H1 (cell line): ENCODE measurements at regions not wholly inside any gene's neighbourhood (a gene's known extent, or its start where the extent isn't known, plus 50 kb on each side); places are given as distances from the start of the nearest gene placed in this dataset.

Source experiments
- CTCF ChIA-PET: fragments of 300-600 bp; sonication (Branson Sonifier 250); formaldehyde crosslinking; loops from one replicate; lab custom pipeline; 2021; ENCODE audit not compliant: partially characterized antibody; lab: Charles Lee
- POLR2A ChIA-PET: fragments of 300-600 bp; sonication (Branson Sonifier 250); formaldehyde crosslinking; loops from one replicate; lab custom pipeline; 2021; ENCODE audit warnings: inconsistent platforms; ENCODE audit not compliant: partially characterized antibody; lab: Charles Lee
- DNase-seq, 2 experiments: peaks; one replicate each; pipeline versions ENCODE4 v3.0.0 to v3.0.0-alpha.2; 2010 to 2022; ENCODE audit warnings: low spot score in 2 of 2, low read depth in 1 of 2, mixed read lengths in 1 of 2
- FAIRE-seq: peaks from 2 replicates; lab custom pipeline; 2011; peaks lifted over from hg19 to GRCh38; lab: Jason Lieb, UNC
- H2AFZ ChIP-seq: 2 replicates; pipeline ENCODE4 v1.8.1; 2012; ENCODE audit warnings: low read length, inconsistent platforms
- H2AK5ac ChIP-seq: 2 replicates; pipeline ENCODE4 v1.6.1; 2013; ENCODE audit warnings: low read depth, low read length
- H2BK120ac ChIP-seq: replicated peaks from 2 replicates; pipeline ENCODE3; 2013; ENCODE audit warnings: low read depth, low read length, inconsistent platforms
- H2BK12ac ChIP-seq: 2 replicates; pipeline ENCODE4 v1.6.1; 2013; ENCODE audit warnings: low read depth, low read length
- H2BK15ac ChIP-seq: 2 replicates; pipeline ENCODE4 v1.6.1; 2013; ENCODE audit warnings: low read length
- H2BK20ac ChIP-seq: 2 replicates; pipeline ENCODE4 v1.6.1; 2013; ENCODE audit warnings: low read length
- H2BK5ac ChIP-seq: 2 replicates; pipeline ENCODE4 v1.6.1; 2013; ENCODE audit warnings: low read depth, low read length
- H3K14ac ChIP-seq: 2 replicates; pipeline ENCODE4 v1.6.1; 2013; ENCODE audit warnings: inconsistent platforms; ENCODE audit not compliant: insufficient read length
- H3K18ac ChIP-seq: 2 replicates; pipeline ENCODE4 v1.6.1; 2013; ENCODE audit warnings: low read length; ENCODE audit errors: extremely low read depth
- H3K23ac ChIP-seq: 2 replicates; pipeline ENCODE4 v1.6.1; 2013; ENCODE audit warnings: inconsistent platforms; ENCODE audit not compliant: insufficient read length
- H3K23me2 ChIP-seq: 2 replicates; pipeline ENCODE4 v1.6.1; 2013; ENCODE audit warnings: low read depth, low read length
- H3K27ac ChIP-seq: 2 replicates; pipeline ENCODE4 v1.6.1; 2011; ENCODE audit warnings: low read depth, low read length, inconsistent platforms
- H3K27me3 ChIP-seq, 4 experiments: replicated peaks in 1 of 4; 1 replicate in 1 of 4; 2 replicates in 3 of 4; pipeline versions ENCODE4 v1.6.1 to v1.8.1; 2011 to 2013; ENCODE audit warnings: low read length in 3 of 4, mild to moderate bottlenecking in 3 of 4, inconsistent platforms in 2 of 4, mixed read lengths in 2 of 4, moderate library complexity in 1 of 4; ENCODE audit not compliant: control insufficient read depth in 3 of 4, insufficient read depth in 3 of 4; ENCODE audit errors: extremely low read depth in 1 of 4
- H3K36me3 ChIP-seq, 4 experiments: 2 replicates each; pipeline versions ENCODE4 v1.6.1 to v1.8.1; 2011 to 2013; ENCODE audit warnings: mild to moderate bottlenecking in 4 of 4, low read length in 3 of 4, moderate library complexity in 2 of 4, control low read depth in 1 of 4, inconsistent platforms in 1 of 4; ENCODE audit not compliant: insufficient read depth in 4 of 4, control insufficient read depth in 2 of 4
- H3K4ac ChIP-seq: replicated peaks from 2 replicates; pipeline ENCODE3; 2013; ENCODE audit warnings: low read length, low read depth, mixed read lengths, inconsistent platforms; ENCODE audit not compliant: insufficient read length
- H3K4me1 ChIP-seq, 4 experiments: replicated peaks in 1 of 4; 1 replicate in 1 of 4; 2 replicates in 3 of 4; pipeline versions ENCODE4 v1.6.1 to v1.8.1; 2011 to 2013; ENCODE audit warnings: low read length in 3 of 4, inconsistent platforms in 2 of 4, mixed read lengths in 1 of 4; ENCODE audit not compliant: insufficient read depth in 4 of 4, control insufficient read depth in 3 of 4
- H3K4me2 ChIP-seq, 2 experiments: 2 replicates each; pipeline versions ENCODE4 v1.6.1 to v1.8.1; 2011 to 2013; ENCODE audit warnings: low read depth in 2 of 2, low read length in 2 of 2, control low read depth in 1 of 2, inconsistent platforms in 1 of 2, mild to moderate bottlenecking in 1 of 2; ENCODE audit not compliant: insufficient read depth in 1 of 2
- H3K4me3 ChIP-seq, 4 experiments: fragments of 200-600, 300-600 bp in 1 of 4; sonication (generic), shearing (Covaris generic), sonication (Bioruptor Twin) in 1 of 4; 2 replicates each; pipeline versions ENCODE4 v1.5.1 to v1.8.1; 2011 to 2016; ENCODE audit warnings: low read length in 4 of 4, low read depth in 3 of 4, control low read depth in 2 of 4, inconsistent platforms in 2 of 4, mild to moderate bottlenecking in 2 of 4, mixed read lengths in 1 of 4, moderate library complexity in 1 of 4; ENCODE audit not compliant: insufficient read depth in 2 of 4; ENCODE audit errors: extremely low read depth in 1 of 4
- H3K56ac ChIP-seq: replicated peaks from 2 replicates; pipeline ENCODE3; 2013; ENCODE audit warnings: low read depth, mild to moderate bottlenecking, mixed read lengths, low read length, inconsistent platforms; ENCODE audit not compliant: insufficient read length
- H3K79me1 ChIP-seq: 2 replicates; pipeline ENCODE4 v1.6.1; 2013; ENCODE audit warnings: low read depth, low read length, control low read depth
- H3K79me2 ChIP-seq, 2 experiments: 2 replicates each; pipeline versions ENCODE4 v1.6.1 to v1.8.1; 2012 to 2013; ENCODE audit warnings: low read length in 2 of 2, mild to moderate bottlenecking in 2 of 2, inconsistent platforms in 1 of 2; ENCODE audit not compliant: insufficient read depth in 2 of 2, control insufficient read depth in 1 of 2
- H3K9ac ChIP-seq, 4 experiments: replicated peaks in 1 of 4; 1 replicate in 1 of 4; 2 replicates in 3 of 4; pipeline versions ENCODE4 v1.6.1 to v1.8.1; 2011 to 2013; ENCODE audit warnings: low read depth in 3 of 4, low read length in 3 of 4, control low read depth in 2 of 4, mild to moderate bottlenecking in 2 of 4, moderate library complexity in 2 of 4, inconsistent platforms in 1 of 4; ENCODE audit errors: extremely low read depth in 1 of 4
- H3K9me3 ChIP-seq, 2 experiments: 2 replicates each; pipeline versions ENCODE4 v1.6.1 to v1.8.1; 2012 to 2013; ENCODE audit warnings: mild to moderate bottlenecking in 2 of 2, moderate library complexity in 2 of 2, control low read depth in 1 of 2, inconsistent platforms in 1 of 2, low read depth in 1 of 2, low read length in 1 of 2, mixed read lengths in 1 of 2; ENCODE audit not compliant: insufficient read depth in 2 of 2
- H4K20me1 ChIP-seq, 2 experiments: replicated peaks in 1 of 2; 2 replicates each; pipeline versions ENCODE3 to v1.8.1; 2011 to 2013; ENCODE audit warnings: inconsistent platforms in 2 of 2, low read length in 2 of 2, mild to moderate bottlenecking in 1 of 2; ENCODE audit not compliant: insufficient read depth in 2 of 2, control insufficient read depth in 1 of 2
- H4K5ac ChIP-seq: 2 replicates; pipeline ENCODE4 v1.6.1; 2013; ENCODE audit warnings: low read length, low read depth, mixed read lengths, inconsistent platforms; ENCODE audit not compliant: insufficient read length
- H4K8ac ChIP-seq: 2 replicates; pipeline ENCODE4 v1.8.0; 2013; ENCODE audit warnings: mild to moderate bottlenecking, moderate library complexity, low read length, inconsistent platforms; ENCODE audit not compliant: insufficient read depth; ENCODE audit errors: extremely low read depth
- H4K91ac ChIP-seq: replicated peaks from 2 replicates; pipeline ENCODE3; 2013; ENCODE audit warnings: low read length, mixed read lengths, inconsistent platforms; ENCODE audit not compliant: insufficient read length
- BRCA1 ChIP-seq: IDR thresholded peaks from 2 replicates; pipeline ENCODE4 v1.6.1; 2012; ENCODE audit warnings: low read depth, low read length, improper control_type of control experiment
- CBX8 ChIP-seq: fragments of 300-800, 300-1000 bp; sonication (generic); IDR thresholded peaks from 2 replicates; pipeline ENCODE4 v1.7.1; 2016; ENCODE audit warnings: low read depth, low read length, borderline replicate concordance
- EZH2 ChIP-seq: fragments of 200-600 bp; sonication (generic); IDR thresholded peaks from 2 replicates; pipeline ENCODE4 v1.7.1; 2012; ENCODE audit warnings: low read depth, mild to moderate bottlenecking, moderate library complexity, low read length, inconsistent platforms; ENCODE audit not compliant: severe bottlenecking
- NANOG ChIP-seq: IDR thresholded peaks from 2 replicates; pipeline ENCODE4 v1.6.1; 2011; ENCODE audit warnings: low read length, low read depth, mild to moderate bottlenecking, inconsistent platforms; ENCODE audit not compliant: insufficient read depth, poor library complexity, severe bottlenecking
- SAP30 ChIP-seq: fragments of 300-600 bp; sonication (generic); IDR thresholded peaks from 2 replicates; pipeline ENCODE4 v1.7.1; 2012; ENCODE audit warnings: low read length, moderate library complexity, mild to moderate bottlenecking, inconsistent platforms; ENCODE audit not compliant: insufficient read depth, insufficient replicate concordance
- SIRT6 ChIP-seq: IDR thresholded peaks from one replicate; pipeline ENCODE4 v1.7.1; 2012; ENCODE audit warnings: low read length, inconsistent platforms
- TEAD4 ChIP-seq: IDR thresholded peaks from 2 replicates; pipeline ENCODE4 v1.6.1; 2012; ENCODE audit warnings: low read depth, low read length, inconsistent platforms, mixed read lengths
- WGBS, 2 experiments: shearing (Covaris generic) in 1 of 2; methylation state at CpG; one replicate each; pipeline versions ENCODE4 v1.1.6 to v1.1.7; 2013 to 2015; ENCODE audit warnings: low lambda C conversion rate in 2 of 2, mixed read lengths in 2 of 2, inconsistent platforms in 1 of 2, low coverage in 1 of 2, missing lambda C conversion rate in 1 of 2; ENCODE audit not compliant: insufficient replicate concordance in 2 of 2, insufficient coverage in 1 of 2, insufficient read length in 1 of 2; ENCODE audit errors: extremely low coverage in 1 of 2, missing lambda C conversion rate in 1 of 2; 5-methylcytosine and 5-hydroxymethylcytosine counted together
- TF ChIP-seq, protein P1 (sequence below), 3 experiments: IDR thresholded peaks; 1 replicate in 2 of 3; 2 replicates in 1 of 3; pipeline versions ENCODE4 v1.5.1 to v1.6.1; 2011; ENCODE audit warnings: low read length in 3 of 3, mild to moderate bottlenecking in 3 of 3, inconsistent platforms in 2 of 3, low read depth in 1 of 3, moderate library complexity in 1 of 3; ENCODE audit not compliant: insufficient read depth in 1 of 3; ENCODE audit errors: control extremely low read depth in 1 of 3
- TF ChIP-seq, protein P2 (sequence below): IDR thresholded peaks from 2 replicates; pipeline ENCODE4 v1.6.1; 2011; ENCODE audit warnings: low read length, improper control_type of control experiment

DNA sequence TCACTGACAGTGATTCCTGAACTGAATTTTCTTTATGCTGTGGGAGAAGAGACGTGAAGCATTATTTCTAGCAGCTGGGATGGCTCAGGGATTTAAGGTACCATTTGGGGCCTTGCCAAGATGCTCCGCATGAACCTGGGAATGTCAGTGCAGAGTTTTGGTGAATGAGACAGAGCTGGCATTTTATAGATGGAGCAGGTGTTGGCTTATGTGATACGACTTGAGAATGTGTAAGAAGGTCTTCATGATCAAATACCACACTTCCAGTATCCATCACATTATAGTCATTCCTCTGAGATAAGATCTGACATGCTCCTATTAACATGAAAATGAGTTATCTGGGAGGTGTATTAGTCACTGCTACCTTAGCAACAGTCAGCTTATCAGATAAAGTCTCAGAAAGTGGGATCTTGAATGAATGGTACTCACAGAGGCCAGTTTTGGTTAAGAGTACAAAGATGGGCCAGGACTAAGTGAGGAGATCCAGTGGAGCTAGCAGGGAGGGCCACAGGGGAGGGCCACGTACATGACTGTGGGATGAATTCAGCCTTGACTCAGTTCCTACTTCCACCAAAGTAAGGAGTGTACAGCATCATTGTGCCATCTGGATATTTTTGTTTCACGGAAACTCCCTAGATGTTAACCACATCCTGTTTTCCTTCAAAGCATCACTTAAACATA lies 116.7 kb downstream of the SPCS3 start:
- Histone ChIP-seq H3K23ac (no peak overlapping the region), H3K56ac (no peak overlapping the region), H3K79me1 (no peaks in the 10 kb centered on the region), H2AK5ac (no peak overlapping the region), H3K9me3 (no peaks in the 10 kb centered on the region), H2BK12ac (no peak overlapping the region), H4K8ac (no peak overlapping the region), H3K79me2 (no peaks in the 10 kb centered on the region), H4K91ac (no peak overlapping the region), H4K5ac (no peak overlapping the region), H4K20me1 (no peaks in the 10 kb centered on the region), H3K4me2 (no peak overlapping the region), H3K27ac (no peak overlapping the region), H3K36me3 (no peaks in the 10 kb centered on the region), H2AFZ (no peak overlapping the region), H3K27me3 (no peaks in the 10 kb centered on the region), H2BK120ac (no peak overlapping the region), H3K4me1 (no peaks in the 10 kb centered on the region), H2BK5ac (no peak overlapping the region), H2BK20ac (no peak overlapping the region), H3K23me2 (no peaks in the 10 kb centered on the region), H3K9ac (no peak overlapping the region), H3K18ac (no peak overlapping the region), H2BK15ac (no peak overlapping the region), H3K4ac (no peak overlapping the region), H3K14ac (no peak overlapping the region), H3K4me3 (no peak overlapping the region)
- POLR2A ChIA-PET = no interaction called here
- DNase-seq (no peak), FAIRE-seq (no peak)
- WGBS, 2 experiments = 88% methylated on average over 5 of the region's 5 CpGs; no CpG with 5 or more reads in 1 of the 2 experiments
- TF ChIP-seq BRCA1 (no peak), NANOG (no peak), SAP30 (no peak), TEAD4 (no peak), EZH2 (no peak), CBX8 (no peak), SIRT6 (no peak)
- TF ChIP-seq, protein P1, sequence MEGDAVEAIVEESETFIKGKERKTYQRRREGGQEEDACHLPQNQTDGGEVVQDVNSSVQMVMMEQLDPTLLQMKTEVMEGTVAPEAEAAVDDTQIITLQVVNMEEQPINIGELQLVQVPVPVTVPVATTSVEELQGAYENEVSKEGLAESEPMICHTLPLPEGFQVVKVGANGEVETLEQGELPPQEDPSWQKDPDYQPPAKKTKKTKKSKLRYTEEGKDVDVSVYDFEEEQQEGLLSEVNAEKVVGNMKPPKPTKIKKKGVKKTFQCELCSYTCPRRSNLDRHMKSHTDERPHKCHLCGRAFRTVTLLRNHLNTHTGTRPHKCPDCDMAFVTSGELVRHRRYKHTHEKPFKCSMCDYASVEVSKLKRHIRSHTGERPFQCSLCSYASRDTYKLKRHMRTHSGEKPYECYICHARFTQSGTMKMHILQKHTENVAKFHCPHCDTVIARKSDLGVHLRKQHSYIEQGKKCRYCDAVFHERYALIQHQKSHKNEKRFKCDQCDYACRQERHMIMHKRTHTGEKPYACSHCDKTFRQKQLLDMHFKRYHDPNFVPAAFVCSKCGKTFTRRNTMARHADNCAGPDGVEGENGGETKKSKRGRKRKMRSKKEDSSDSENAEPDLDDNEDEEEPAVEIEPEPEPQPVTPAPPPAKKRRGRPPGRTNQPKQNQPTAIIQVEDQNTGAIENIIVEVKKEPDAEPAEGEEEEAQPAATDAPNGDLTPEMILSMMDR (IDR thresholded peaks at IDR 0.05; ENCODE audit: control extremely low read depth in 1 of 3, insufficient read depth in 1 of 3, low read depth in 1 of 3, low read length in 3 of 3) = no peak
- TF ChIP-seq, protein P2, sequence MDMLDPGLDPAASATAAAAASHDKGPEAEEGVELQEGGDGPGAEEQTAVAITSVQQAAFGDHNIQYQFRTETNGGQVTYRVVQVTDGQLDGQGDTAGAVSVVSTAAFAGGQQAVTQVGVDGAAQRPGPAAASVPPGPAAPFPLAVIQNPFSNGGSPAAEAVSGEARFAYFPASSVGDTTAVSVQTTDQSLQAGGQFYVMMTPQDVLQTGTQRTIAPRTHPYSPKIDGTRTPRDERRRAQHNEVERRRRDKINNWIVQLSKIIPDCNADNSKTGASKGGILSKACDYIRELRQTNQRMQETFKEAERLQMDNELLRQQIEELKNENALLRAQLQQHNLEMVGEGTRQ = no peak
- CTCF ChIA-PET = interaction anchor here (1.3 to 1.6 kb wide), 4 partner anchors 9 to 611 kb away, joined by 3 to 4 read pairs (median 4); no protein-coding TSS in a partner anchor
